HG02840 (cell line): ENCODE measurements at regions not wholly inside any gene's neighbourhood (a gene's known extent, or its start where the extent isn't known, plus 50 kb on each side); places are given as distances from the start of the nearest gene placed in this dataset.

Source experiments
- ATAC-seq: cut with Tn5 transposase; IDR thresholded peaks from one replicate; pipeline ENCODE4 v1.9.1; 2021; ENCODE audit warnings: mild to moderate bottlenecking, moderate library complexity, moderate number of reproducible peaks; ENCODE audit not compliant: unreplicated experiment, low FRiP score

GRCh38 chr18:38010971-38011857 lies 445.6 kb upstream of the CELF4 start:
- ATAC-seq = no peak

DNA sequence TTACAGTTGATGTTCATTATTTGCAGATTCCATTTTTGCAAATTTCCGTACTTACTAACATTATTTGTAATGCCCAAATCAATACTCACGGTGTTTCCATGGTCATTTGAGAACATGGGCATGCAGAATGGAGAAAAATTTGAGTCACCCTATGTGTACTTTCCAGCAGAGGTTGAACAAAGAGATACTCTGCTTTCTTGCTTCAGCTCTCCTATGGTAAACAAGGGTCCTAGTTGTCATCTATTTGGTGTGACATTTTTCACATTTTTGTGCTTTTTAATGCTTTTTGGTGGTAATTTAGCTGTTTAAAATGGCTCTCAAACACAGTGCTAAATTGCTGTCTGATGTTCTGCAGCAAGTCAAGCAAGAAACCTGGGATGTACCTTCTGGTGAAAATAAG lies 444.4 kb upstream of the CELF4 start:
- no peak for ATAC-seq

DNA sequence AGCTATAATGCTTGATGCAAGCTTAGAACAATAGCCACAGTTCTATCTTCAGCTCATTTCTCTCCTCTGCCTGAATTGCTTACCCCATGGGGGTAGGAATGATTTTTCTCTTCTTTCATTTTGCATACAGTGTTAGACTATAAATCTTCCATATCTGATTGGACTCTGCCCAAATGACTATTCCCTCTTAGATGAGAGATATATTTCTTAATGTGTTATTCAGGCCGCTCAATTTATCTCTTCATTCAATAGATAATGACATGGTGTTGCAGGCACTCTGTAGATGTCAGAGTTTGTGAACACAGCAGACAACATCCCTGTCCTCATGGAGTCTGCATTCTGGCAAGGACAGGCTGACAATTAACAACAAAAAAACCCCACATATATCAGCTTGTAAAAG lies 443.7 kb upstream of the CELF4 start:
- ATAC-seq = no peak

DNA sequence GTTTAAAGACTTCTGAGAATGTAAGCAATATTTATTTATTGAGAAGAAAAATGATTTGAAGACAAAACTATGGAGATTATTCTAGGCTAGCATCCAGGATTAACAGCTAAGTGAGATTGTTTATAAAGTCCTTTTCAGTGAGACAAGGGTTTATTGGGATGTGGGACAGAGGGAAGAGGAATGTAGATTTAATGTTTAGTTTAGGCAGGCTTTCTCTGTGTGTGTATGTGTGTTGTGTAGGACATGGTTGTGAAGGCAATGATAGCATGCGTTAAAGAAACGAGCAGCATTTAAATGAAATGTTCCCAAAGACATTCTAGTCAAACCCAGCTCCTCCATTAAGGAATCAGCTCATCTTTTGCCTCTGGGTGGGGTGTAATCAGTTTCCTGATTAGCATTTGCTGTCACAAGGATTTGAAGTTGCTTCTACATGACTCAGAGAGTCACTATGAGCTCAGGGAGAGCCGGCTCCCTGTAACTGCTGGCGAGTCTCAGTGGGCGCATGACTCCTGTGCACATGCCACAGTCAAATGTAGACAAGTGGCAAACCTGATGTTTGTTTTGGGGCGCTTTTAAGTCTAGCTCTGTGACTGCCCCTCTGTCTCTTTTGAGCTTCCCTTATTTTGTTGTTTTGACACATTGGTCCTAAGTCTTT lies 442.2 kb upstream of the CELF4 start:
- no peak for ATAC-seq

GRCh38 chr18:38007026-38007425 lies 441.4 kb upstream of the CELF4 start:
- ATAC-seq = no peak

GRCh38 chr18:38006541-38006940 lies 440.9 kb upstream of the CELF4 start:
- no peak for ATAC-seq

DNA sequence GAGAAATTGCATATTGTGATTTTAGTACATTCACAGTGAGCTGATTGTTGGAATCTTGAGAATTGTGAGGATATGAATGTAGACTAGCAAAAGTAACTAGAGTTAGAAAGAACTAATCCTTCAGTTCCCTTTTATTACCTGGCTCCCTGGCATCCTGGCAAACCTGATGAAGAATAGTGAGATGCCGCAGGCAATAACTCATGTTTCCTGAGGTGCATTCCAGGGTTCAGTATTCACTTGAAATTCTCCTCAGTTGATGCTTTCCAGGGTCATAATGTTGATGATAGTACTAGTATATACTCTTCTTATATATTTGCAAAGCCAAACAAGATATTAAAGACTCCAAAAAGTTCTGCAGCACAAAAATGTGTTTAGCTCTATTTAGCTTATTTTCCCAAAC lies 432.1 kb upstream of the CELF4 start:
- no peak for ATAC-seq

GRCh38 chr18:37987901-37988300 lies 422.3 kb upstream of the CELF4 start:
- no peak for ATAC-seq

GRCh38 chr18:37986665-37987064 lies 421.1 kb upstream of the CELF4 start:
- ATAC-seq = no peak

- ATAC-seq = no peak
Measured at GRCh38 chr18:37985126-37985525, 419.5 kb upstream of the CELF4 start.

DNA sequence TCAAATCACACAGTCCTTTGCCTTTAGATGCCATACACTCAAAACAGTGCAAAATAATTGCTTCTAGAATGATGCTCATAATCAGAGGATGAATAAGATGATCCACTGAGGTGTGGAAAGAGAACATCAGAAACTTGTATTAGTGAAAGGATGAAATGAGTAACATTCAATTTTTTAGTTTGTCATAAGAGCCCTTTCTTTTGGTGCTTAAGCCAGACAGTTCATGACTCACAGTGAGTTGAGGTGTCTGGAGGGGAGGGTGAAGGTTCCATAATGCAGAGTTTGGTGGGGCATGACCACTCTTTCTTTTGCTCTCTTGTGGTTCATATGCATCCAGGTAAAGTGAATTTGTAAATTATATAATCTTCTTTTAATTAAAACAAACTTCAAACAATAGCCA lies 415.0 kb upstream of the CELF4 start:
- no peak for ATAC-seq

- ATAC-seq = no peak
Measured at GRCh38 chr18:37975446-37975845, 409.8 kb upstream of the CELF4 start.

GRCh38 chr18:37967261-37967660 lies 401.7 kb upstream of the CELF4 start:
- ATAC-seq = no peak

GRCh38 chr18:37965572-37965970 lies 400.0 kb upstream of the CELF4 start:
- ATAC-seq = no peak

DNA sequence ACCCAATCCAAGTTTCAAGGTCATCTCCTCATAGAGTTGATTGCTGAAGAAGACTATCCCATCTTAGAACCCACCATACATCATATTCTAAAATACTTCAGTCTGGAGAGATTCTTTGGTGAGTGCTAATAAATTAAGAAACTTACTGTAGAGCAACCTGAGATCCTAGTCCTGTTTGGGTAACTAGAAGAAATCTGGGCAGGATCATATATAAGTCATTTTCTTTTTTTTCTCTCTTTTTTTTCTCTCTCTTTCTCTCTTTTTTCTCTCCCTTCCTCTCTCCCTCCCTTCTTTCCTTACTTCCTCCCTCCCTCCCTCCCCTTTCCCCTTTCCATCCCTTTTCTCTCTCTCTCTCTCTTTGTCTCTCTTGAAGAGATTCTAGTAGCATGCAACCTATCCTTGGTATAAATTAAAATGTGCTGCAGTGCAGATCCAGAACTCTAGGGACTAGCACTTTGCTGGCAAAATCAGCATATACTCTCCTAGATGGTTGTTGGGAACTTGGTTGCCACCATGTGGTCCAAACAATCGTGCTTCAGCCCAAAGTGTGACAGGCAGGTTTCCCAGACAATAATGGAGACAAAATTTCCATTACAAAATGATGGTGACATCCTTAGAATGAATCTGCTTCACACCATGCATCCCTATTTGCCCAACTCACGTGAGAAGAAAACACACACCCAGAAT lies 399.4 kb upstream of the CELF4 start:
- no peak for ATAC-seq

DNA sequence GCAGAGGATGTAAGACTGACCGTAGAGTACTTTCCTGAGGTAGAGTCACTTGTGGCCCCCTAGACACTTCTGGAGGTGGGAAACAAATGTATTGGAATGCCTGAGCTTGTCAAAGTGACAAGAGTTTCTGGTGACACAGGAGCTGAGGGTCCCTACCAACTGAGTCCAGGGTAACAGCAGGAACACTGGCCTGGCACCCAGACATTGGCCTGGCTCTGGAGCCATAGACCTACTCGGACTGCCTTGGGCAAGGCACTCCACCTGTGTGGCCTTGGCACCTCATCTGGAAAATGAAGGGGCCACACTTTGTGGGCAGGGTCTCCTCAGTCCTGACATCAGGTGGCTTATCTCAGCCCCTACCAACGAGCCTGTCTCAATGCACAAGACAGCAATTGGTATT lies 398.2 kb upstream of the CELF4 start:
- no peak for ATAC-seq

DNA sequence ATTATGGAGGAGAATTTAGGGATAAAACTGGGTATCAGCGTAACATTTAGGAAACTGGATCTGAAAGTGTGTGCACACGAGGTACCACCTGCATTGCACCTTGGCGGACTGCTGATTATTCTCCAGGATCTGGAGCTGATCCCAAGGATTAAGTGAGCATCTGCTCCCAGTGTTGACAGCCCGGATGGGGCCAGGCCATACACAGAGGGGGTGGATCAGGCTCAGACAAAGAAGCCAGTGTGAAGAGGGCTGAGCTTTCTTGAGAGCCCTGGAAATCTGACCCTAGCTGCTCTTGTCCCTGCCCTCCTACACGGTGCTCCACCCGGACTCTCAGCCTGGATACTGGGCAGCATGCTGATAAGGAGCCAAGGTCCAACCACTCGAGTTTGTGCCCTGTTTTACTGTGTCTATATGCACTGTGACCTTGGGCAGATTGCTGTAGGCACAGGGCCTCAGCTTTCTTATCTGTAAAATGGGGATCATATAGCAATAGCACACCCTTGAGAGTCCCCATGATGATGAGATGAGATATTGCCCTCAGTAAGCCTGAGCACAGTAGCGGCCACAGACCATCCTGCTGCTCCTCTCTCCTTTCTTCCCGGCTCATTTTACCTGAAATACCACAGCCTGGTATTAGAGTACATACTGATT lies 396.8 kb upstream of the CELF4 start:
- ATAC-seq = no peak

DNA sequence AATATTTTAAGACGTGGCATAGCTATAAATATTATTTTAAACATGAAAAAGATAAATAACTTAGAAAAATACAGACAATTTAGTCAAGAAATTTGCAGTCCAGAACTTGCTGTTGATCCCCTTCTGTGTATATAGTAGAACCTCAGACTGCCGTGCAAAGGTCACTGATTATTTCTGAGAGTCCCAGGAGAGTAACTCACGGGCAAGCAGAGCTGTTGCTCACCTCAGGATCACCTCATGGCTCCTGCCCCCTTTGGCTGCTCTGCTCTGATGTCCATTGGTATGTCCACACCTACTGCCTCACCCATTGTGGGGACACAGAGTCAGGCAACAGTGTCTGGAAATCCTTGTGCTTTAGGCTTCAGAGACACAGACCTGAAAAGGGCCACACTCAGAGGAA lies 392.9 kb upstream of the CELF4 start:
- ATAC-seq = no peak

DNA sequence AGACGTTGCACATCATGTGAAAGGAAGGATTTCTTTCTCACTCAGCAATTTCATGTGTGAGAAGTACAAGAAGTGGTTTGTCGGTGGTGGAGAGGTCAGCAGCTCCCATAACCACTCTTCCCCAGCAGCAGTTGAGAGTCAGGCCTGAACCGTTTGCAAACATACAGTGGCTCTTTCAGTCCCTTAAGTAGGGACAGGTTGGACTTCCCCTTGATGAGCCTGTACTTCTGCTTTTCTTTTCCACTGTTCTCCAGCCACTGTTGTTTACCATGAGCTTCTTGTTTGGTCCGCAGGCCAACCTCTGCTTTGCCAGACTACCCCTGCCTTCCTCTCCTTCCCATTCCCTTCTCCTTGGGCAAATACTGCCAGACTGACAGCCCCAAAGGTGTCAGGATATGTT lies 391.3 kb upstream of the CELF4 start:
- ATAC-seq = no peak

GRCh38 chr18:37956020-37956419 lies 390.4 kb upstream of the CELF4 start:
- ATAC-seq = no peak

- no peak for ATAC-seq
Measured at GRCh38 chr18:37955201-37955600, 389.6 kb upstream of the CELF4 start.
